ENCODE measurements at regions not wholly inside any gene's neighbourhood (a gene's known extent, or its start where the extent isn't known, plus 50 kb on each side); places are given as distances from the start of the nearest gene placed in this dataset.

GRCh38 chr2:187091664-187092063 lies 242.7 kb upstream of the ZSWIM2 start:
- no peaks in the 10 kb centered on the region for H3K4me1 ChIP-seq (ENCODE audit: control insufficient read depth in 1 of 2, insufficient read depth in 2 of 2, low read length in 2 of 2)
- intact Hi-C loops (cut with micrococcal nuclease), result no loop called here
- no peak overlapping the region for H3K9ac ChIP-seq (ENCODE audit: insufficient read depth, low read length, poor library complexity, severe bottlenecking)
- no peaks in the 10 kb centered on the region for H3K4me1 Mint-ChIP-seq
- H3K9me3 Mint-ChIP-seq, result peaks cover 0 to 8% (median 3%) of the 10 kb centered on the region in 7 donors
- TF ChIP-seq CTCF (IDR thresholded peaks at IDR 0.05), result no peak
- H3K36me3 Mint-ChIP-seq, result no peaks in the 10 kb centered on the region
- H3K4me2 ChIP-seq (replicated peaks; ENCODE audit: extremely low read depth, low read length, poor library complexity, severe bottlenecking), result no peak overlapping the region
- no peaks in the 10 kb centered on the region for H3K79me2 ChIP-seq (ENCODE audit: insufficient read depth, low read length)
- peaks cover 0 to 3% of the 10 kb centered on the region in 2 donors for H3K9me3 ChIP-seq (replicated peaks in 1 of 2; ENCODE audit: control insufficient read depth in 1 of 2, insufficient read depth in 1 of 2, low read length in 2 of 2)
- 100% methylated on average over 1 of the region's 1 CpG for WGBS (ENCODE audit: insufficient coverage)
- H3K4me3 Mint-ChIP-seq, result no peak overlapping the region
- H2AFZ ChIP-seq (ENCODE audit: insufficient read depth, low read depth, low read length, poor library complexity, severe bottlenecking), result no peak overlapping the region
- H3K36me3 ChIP-seq (replicated peaks in 1 of 2; ENCODE audit: control insufficient read depth in 1 of 2, insufficient read depth in 2 of 2, low read length in 2 of 2), result no peaks in the 10 kb centered on the region
- DNase-seq, result no peak
- no peak overlapping the region for H3K27ac ChIP-seq (ENCODE audit: low read depth in 1 of 2, low read length in 2 of 2)
- no peaks in the 10 kb centered on the region for H4K20me1 ChIP-seq (ENCODE audit: insufficient read depth, low read length)
- no peaks in the 10 kb centered on the region for H3K27me3 ChIP-seq (ENCODE audit: control insufficient read depth in 2 of 2, insufficient read depth in 2 of 2, low read length in 2 of 2)
- H3K4me3 ChIP-seq (replicated peaks in 1 of 3; ENCODE audit: low read depth in 2 of 3, low read length in 3 of 3), result no peak overlapping the region
- peaks cover 0 to 3% (median 0%) of the 10 kb centered on the region in 3 donors for H3K27me3 Mint-ChIP-seq (ENCODE audit: low read depth in 3 of 3)
- H3K27ac Mint-ChIP-seq, result no peak overlapping the region

GRCh38 chr2:187084524-187084923 lies 235.6 kb upstream of the ZSWIM2 start:
- Histone ChIP-seq H3K4me1 (ENCODE audit: control insufficient read depth in 1 of 2, insufficient read depth in 2 of 2, low read length in 2 of 2) (no peaks in the 10 kb centered on the region), H3K27me3 (ENCODE audit: control insufficient read depth in 2 of 2, insufficient read depth in 2 of 2, low read length in 2 of 2) (no peaks in the 10 kb centered on the region), H3K27ac (ENCODE audit: low read depth in 1 of 2, low read length in 2 of 2) (no peak overlapping the region), H2AFZ (ENCODE audit: insufficient read depth, low read depth, low read length, poor library complexity, severe bottlenecking) (no peak overlapping the region), H4K20me1 (ENCODE audit: insufficient read depth, low read length) (no peaks in the 10 kb centered on the region), H3K79me2 (ENCODE audit: insufficient read depth, low read length) (no peaks in the 10 kb centered on the region), H3K36me3 (replicated peaks in 1 of 2; ENCODE audit: control insufficient read depth in 1 of 2, insufficient read depth in 2 of 2, low read length in 2 of 2) (no peaks in the 10 kb centered on the region), H3K9ac (ENCODE audit: insufficient read depth, low read length, poor library complexity, severe bottlenecking) (no peak overlapping the region), H3K4me3 (replicated peaks in 1 of 3; ENCODE audit: low read depth in 2 of 3, low read length in 3 of 3) (no peak overlapping the region), H3K4me2 (replicated peaks; ENCODE audit: extremely low read depth, low read length, poor library complexity, severe bottlenecking) (no peak overlapping the region), H3K9me3 (replicated peaks in 1 of 2; ENCODE audit: control insufficient read depth in 1 of 2, insufficient read depth in 1 of 2, low read length in 2 of 2) (no peaks in the 10 kb centered on the region)
- no peak for TF ChIP-seq CTCF (IDR thresholded peaks at IDR 0.05)
- intact Hi-C loops (cut with micrococcal nuclease), result no loop called here
- Mint-ChIP-seq H3K27me3 (ENCODE audit: low read depth in 3 of 3) (no peaks in the 10 kb centered on the region), H3K27ac (peak overlapping the region in 1 of 7 donors; percentile 6), H3K4me1 (no peaks in the 10 kb centered on the region), H3K9me3 (peaks cover 0 to 8% (median 2%) of the 10 kb centered on the region in 7 donors), H3K4me3 (no peak overlapping the region), H3K36me3 (no peaks in the 10 kb centered on the region)
- no peak for DNase-seq
